ENCODE measurements at regions not wholly inside any gene's neighbourhood (a gene's known extent, or its start where the extent isn't known, plus 50 kb on each side); places are given as distances from the start of the nearest gene placed in this dataset.

DNA sequence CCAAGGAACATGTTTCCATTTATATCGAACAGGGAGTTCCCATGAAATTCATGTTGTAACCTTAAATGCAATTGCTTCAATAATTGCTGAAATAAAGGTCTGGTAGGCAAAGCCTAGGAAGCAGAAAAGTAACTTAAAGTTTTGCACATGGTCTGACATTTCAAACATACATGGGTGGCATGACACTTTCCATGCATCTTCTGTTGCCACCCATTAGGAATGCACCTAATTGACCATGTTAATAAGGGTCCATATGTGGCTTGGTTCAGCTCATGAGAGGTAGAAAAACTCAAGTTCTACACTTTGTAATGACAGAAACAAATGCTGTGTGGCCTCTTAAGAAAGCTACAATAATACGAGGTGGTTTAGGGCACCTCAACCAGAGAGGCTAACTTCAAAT lies 72.0 kb upstream of the GORAB start:
- Histone ChIP-seq H3K27me3 (ENCODE audit: insufficient read depth, low read depth, low read length) (no peaks in the 10 kb centered on the region), H3K9me2 (ENCODE audit: insufficient read depth, low read length) (no peaks in the 10 kb centered on the region), H3K4me3 (ENCODE audit: low read length) (no peak overlapping the region), H3K27ac (ENCODE audit: low read length) (no peak overlapping the region), H4K20me1 (ENCODE audit: insufficient read depth) (no peaks in the 10 kb centered on the region), H3F3A (ENCODE audit: insufficient read depth, low read length, poor library complexity, severe bottlenecking) (no peaks in the 10 kb centered on the region), H3K36me3 (ENCODE audit: insufficient read depth, low read length) (no peaks in the 10 kb centered on the region), H3K9ac (ENCODE audit: low read length) (no peak overlapping the region), H2AFZ (ENCODE audit: low read depth, low read length) (no peak overlapping the region), H3K9me3 (ENCODE audit: low read length) (no peaks in the 10 kb centered on the region), H3K4me2 (ENCODE audit: low read length) (no peak overlapping the region), H3K79me2 (replicated peaks; ENCODE audit: insufficient read depth, low read length) (no peaks in the 10 kb centered on the region)
- TF ChIP-seq SMC3 (conservative IDR thresholded peaks at IDR 0.05; ENCODE audit: poor library complexity) = no peak
- TF ChIP-seq, protein P1, sequence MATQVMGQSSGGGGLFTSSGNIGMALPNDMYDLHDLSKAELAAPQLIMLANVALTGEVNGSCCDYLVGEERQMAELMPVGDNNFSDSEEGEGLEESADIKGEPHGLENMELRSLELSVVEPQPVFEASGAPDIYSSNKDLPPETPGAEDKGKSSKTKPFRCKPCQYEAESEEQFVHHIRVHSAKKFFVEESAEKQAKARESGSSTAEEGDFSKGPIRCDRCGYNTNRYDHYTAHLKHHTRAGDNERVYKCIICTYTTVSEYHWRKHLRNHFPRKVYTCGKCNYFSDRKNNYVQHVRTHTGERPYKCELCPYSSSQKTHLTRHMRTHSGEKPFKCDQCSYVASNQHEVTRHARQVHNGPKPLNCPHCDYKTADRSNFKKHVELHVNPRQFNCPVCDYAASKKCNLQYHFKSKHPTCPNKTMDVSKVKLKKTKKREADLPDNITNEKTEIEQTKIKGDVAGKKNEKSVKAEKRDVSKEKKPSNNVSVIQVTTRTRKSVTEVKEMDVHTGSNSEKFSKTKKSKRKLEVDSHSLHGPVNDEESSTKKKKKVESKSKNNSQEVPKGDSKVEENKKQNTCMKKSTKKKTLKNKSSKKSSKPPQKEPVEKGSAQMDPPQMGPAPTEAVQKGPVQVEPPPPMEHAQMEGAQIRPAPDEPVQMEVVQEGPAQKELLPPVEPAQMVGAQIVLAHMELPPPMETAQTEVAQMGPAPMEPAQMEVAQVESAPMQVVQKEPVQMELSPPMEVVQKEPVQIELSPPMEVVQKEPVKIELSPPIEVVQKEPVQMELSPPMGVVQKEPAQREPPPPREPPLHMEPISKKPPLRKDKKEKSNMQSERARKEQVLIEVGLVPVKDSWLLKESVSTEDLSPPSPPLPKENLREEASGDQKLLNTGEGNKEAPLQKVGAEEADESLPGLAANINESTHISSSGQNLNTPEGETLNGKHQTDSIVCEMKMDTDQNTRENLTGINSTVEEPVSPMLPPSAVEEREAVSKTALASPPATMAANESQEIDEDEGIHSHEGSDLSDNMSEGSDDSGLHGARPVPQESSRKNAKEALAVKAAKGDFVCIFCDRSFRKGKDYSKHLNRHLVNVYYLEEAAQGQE (IDR thresholded peaks at IDR 0.05; ENCODE audit: borderline replicate concordance) = no peak
- no peak for TF ChIP-seq RAD21 (conservative IDR thresholded peaks at IDR 0.05)
- no peak for TF ChIP-seq TAF1 (IDR thresholded peaks at IDR 0.05; ENCODE audit: low read depth)
- TF ChIP-seq MXI1 (conservative IDR thresholded peaks at IDR 0.05; ENCODE audit: poor library complexity, severe bottlenecking) = no peak
- TF ChIP-seq EP300 (conservative IDR thresholded peaks at IDR 0.05; ENCODE audit: poor library complexity, severe bottlenecking) = no peak
- TF ChIP-seq, protein P2, sequence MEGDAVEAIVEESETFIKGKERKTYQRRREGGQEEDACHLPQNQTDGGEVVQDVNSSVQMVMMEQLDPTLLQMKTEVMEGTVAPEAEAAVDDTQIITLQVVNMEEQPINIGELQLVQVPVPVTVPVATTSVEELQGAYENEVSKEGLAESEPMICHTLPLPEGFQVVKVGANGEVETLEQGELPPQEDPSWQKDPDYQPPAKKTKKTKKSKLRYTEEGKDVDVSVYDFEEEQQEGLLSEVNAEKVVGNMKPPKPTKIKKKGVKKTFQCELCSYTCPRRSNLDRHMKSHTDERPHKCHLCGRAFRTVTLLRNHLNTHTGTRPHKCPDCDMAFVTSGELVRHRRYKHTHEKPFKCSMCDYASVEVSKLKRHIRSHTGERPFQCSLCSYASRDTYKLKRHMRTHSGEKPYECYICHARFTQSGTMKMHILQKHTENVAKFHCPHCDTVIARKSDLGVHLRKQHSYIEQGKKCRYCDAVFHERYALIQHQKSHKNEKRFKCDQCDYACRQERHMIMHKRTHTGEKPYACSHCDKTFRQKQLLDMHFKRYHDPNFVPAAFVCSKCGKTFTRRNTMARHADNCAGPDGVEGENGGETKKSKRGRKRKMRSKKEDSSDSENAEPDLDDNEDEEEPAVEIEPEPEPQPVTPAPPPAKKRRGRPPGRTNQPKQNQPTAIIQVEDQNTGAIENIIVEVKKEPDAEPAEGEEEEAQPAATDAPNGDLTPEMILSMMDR (IDR thresholded peaks at IDR 0.05; ENCODE audit: poor library complexity, severe bottlenecking) = no peak
- TF ChIP-seq POLR2AphosphoS5 (IDR thresholded peaks at IDR 0.05) = no peak

DNA sequence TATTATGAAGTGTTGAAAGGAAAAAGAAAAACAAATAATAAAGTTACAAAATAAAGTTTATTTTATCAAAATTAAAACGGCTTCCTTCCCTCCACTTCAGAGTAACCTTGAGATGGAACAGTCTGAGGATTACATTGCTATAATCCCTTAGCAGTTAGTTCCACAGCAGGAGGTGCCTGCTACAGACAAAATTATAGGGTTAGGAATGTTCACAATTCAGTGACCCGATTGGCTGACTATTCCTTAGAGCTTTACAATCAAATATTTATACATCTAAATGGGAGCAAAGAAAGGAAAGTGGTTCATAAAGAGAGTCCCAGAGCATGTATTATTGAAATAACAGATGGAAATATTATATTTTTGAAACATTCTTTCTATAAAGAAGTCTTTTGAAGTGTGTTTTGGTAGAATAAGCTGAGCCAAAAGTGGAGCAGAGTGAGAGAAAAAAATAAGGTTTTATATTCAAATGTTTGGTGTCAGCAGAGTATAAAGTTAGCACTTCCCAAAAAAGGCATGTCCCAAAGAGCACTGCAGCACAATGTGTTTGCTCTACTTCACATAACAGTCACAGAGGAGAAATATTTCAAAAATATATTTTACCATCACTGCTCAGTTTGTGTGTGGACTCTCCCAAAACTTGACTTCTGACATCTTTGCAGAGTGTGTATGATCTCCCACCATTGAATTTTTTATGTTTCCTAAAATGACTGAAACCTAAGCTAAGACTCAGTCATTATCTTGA lies 71.4 kb upstream of the GORAB start:
- Histone ChIP-seq H3K79me2 (replicated peaks; ENCODE audit: insufficient read depth, low read length) (no peaks in the 10 kb centered on the region), H3K9me3 (ENCODE audit: low read length) (no peaks in the 10 kb centered on the region), H3F3A (ENCODE audit: insufficient read depth, low read length, poor library complexity, severe bottlenecking) (no peaks in the 10 kb centered on the region), H3K9me2 (ENCODE audit: insufficient read depth, low read length) (no peaks in the 10 kb centered on the region), H3K9ac (ENCODE audit: low read length) (no peak overlapping the region), H3K4me3 (ENCODE audit: low read length) (no peak overlapping the region), H2AFZ (ENCODE audit: low read depth, low read length) (no peak overlapping the region), H3K36me3 (ENCODE audit: insufficient read depth, low read length) (no peaks in the 10 kb centered on the region), H3K4me2 (ENCODE audit: low read length) (no peak overlapping the region), H4K20me1 (ENCODE audit: insufficient read depth) (no peaks in the 10 kb centered on the region), H3K27me3 (ENCODE audit: insufficient read depth, low read depth, low read length) (no peaks in the 10 kb centered on the region), H3K27ac (ENCODE audit: low read length) (no peak overlapping the region)
- TF ChIP-seq EZH2 (IDR thresholded peaks at IDR 0.05; ENCODE audit: borderline replicate concordance, insufficient read depth, low read length, poor library complexity, severe bottlenecking) (no peak), POLR2AphosphoS5 (IDR thresholded peaks at IDR 0.05) (peak; percentile 50)

Data from neural cell (in vitro differentiated cells).